ENCODE measurements at regions not wholly inside any gene's neighbourhood (a gene's known extent, or its start where the extent isn't known, plus 50 kb on each side); places are given as distances from the start of the nearest gene placed in this dataset.

GRCh38 chr12:38110026-38110699, 206.4 kb upstream of the ALG10B start:
- Histone ChIP-seq H3K9me3 (replicated peaks in 1 of 3) (no peaks in the 10 kb centered on the region), H3K27ac (no peak overlapping the region), H3K36me3 (replicated peaks in 1 of 2) (no peaks in the 10 kb centered on the region), H3K4me3 (no peak overlapping the region), H3K27me3 (no peaks in the 10 kb centered on the region), H3K4me1 (replicated peaks in 1 of 2) (no peaks in the 10 kb centered on the region)
- TF ChIP-seq CTCF (IDR thresholded peaks at IDR 0.05) (no peak), POLR2A (IDR thresholded peaks at IDR 0.05) (no peak)
- intact Hi-C loops (cut with DNase I), result no loop called here
- DNase-seq, result no peak
- WGBS, 4 donors, result 56 to 65% (median 62%) methylated on average over 2 of the region's 2 CpGs

DNA sequence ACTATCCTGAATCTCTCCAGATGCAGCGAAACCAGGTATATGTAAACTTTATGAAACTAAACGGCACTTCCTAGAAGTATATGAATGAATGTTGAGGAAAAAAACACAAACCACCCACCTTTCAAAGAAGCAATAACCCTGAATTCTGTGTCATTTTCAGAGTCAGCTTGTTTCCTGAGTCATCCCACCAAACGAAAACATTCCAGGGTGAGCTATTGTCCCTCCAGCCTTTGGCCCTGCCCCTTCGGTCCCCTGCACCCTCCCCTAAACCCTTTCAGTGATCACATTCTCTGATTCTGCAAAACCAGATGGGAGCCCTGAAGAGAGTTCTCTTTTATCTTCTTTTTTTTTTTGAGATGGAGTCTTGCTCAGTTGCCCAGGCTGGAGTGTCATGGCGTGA, 202.6 kb upstream of the ALG10B start:
- DNase-seq, result no peak
- no peaks in the 10 kb centered on the region for H3K9me3 ChIP-seq (replicated peaks in 1 of 3)
- no peaks in the 10 kb centered on the region for H3K27me3 ChIP-seq
- TF ChIP-seq CTCF (IDR thresholded peaks at IDR 0.05) (no peak), POLR2A (IDR thresholded peaks at IDR 0.05) (no peak)
- intact Hi-C loops (cut with DNase I), result no loop called here
- H3K36me3 ChIP-seq (replicated peaks in 1 of 2), result no peaks in the 10 kb centered on the region
- H3K27ac ChIP-seq, result no peak overlapping the region
- WGBS, 4 donors, result 55 to 70% (median 59%) methylated on average over 5 of the region's 5 CpGs
- H3K4me1 ChIP-seq (replicated peaks in 1 of 2), result no peaks in the 10 kb centered on the region
- no peak overlapping the region for H3K4me3 ChIP-seq

DNA sequence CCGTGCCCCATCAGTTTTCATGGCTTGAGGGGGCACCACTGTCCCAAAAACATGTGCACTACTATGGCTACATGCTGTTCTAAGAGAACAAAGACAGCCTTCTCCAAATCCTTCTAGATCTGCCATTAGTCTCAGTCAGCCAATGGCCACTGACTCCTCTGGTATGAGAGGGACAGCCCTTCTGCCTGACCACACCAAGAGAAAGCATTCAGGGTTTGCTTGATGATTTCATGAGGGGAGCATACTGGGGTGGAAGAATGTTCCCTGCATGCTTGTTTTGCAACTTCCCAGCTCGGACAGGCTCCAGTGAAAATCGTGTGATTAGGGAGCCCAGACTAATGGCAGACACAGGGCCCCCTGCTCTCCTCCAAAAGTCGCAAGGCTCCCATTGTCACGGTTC, 199.6 kb upstream of the ALG10B start:
- H3K4me3 ChIP-seq, result no peak overlapping the region
- H3K36me3 ChIP-seq (replicated peaks in 1 of 2), result no peaks in the 10 kb centered on the region
- WGBS, 4 donors, result 42 to 55% (median 51%) methylated on average over 5 of the region's 5 CpGs
- no peaks in the 10 kb centered on the region for H3K27me3 ChIP-seq
- no peaks in the 10 kb centered on the region for H3K9me3 ChIP-seq (replicated peaks in 1 of 3)
- no peak for TF ChIP-seq CTCF (IDR thresholded peaks at IDR 0.05)
- TF ChIP-seq POLR2A (IDR thresholded peaks at IDR 0.05), result no peak
- H3K27ac ChIP-seq, result no peak overlapping the region
- DNase-seq, result no peak
- H3K4me1 ChIP-seq (replicated peaks in 1 of 2), result no peaks in the 10 kb centered on the region
- intact Hi-C loops (cut with DNase I), result no loop called here

DNA sequence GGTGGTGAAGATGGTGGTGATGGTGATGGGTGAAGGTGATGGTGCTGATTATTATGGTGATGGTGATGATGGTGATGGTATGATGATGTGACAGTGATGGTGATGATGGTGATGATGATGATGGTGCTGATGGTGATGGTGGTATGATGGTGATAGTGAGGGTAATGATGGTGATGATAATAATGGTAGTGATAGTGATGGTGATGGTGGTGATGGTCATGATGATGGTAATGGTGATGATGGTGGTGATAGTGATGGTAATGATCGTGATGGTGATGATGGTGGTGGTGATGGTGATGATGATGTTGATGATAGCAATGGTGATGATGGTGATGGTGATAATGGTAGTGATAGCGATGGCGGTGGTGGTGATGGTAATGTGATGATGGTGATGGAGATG, 197.9 kb upstream of the ALG10B start:
- Histone ChIP-seq H3K27me3 (no peaks in the 10 kb centered on the region), H3K36me3 (replicated peaks in 1 of 2) (no peaks in the 10 kb centered on the region), H3K9me3 (replicated peaks in 1 of 3) (no peaks in the 10 kb centered on the region), H3K4me3 (no peak overlapping the region), H3K27ac (no peak overlapping the region), H3K4me1 (replicated peaks in 1 of 2) (no peaks in the 10 kb centered on the region)
- 86 to 92% (median 90%) methylated on average over 3 of the region's 3 CpGs for WGBS, 4 donors
- no peak for TF ChIP-seq CTCF (IDR thresholded peaks at IDR 0.05)
- TF ChIP-seq POLR2A (IDR thresholded peaks at IDR 0.05), result no peak
- no peak for DNase-seq
- intact Hi-C loops (cut with DNase I), result no loop called here

Measured in adrenal gland (tissue), 9 donors.